Stimulated activated CD4-positive, alpha-beta T cell treated with anti-CD3 and anti-CD28 coated beads, Interleukin-15, amount 100 ng/mL, for 1 hour (primary cell): ENCODE measurements at regions not wholly inside any gene's neighbourhood (a gene's known extent, or its start where the extent isn't known, plus 50 kb on each side); places are given as distances from the start of the nearest gene placed in this dataset.
"Not testable (repeated sequence)": the region's sequence is repeated elsewhere in the genome, so short reads cannot be mapped to it uniquely, and the experiment has no call there.

Experiments
- DNase-seq, 2 donors: peaks; one replicate each; pipeline ENCODE4 v3.0.0-alpha.2; 2020; ENCODE audit warnings: low read depth in 1 of 2, low spot score in 1 of 2

DNA sequence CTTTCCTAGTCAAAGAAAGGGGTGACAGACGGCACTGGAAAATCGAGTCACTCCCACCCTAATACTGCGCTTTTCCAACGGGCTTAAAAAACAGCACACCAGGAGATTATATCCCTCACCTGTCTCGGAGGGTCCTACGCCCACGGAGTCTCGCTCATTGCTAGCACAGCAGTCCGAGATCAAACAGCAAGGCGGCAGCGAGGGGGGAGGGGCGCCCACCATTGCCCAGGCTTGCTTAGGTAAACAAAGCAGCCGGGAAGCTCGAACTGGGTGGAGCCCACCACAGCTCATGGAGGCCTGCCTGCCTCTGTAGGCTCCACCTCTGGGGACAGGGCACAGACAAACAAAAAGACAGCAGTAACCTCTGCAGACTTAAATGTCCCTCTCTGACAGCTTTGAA is 280.7 kb downstream of the TFAP2A start:
- DNase-seq, result not testable (repeated sequence)

DNA sequence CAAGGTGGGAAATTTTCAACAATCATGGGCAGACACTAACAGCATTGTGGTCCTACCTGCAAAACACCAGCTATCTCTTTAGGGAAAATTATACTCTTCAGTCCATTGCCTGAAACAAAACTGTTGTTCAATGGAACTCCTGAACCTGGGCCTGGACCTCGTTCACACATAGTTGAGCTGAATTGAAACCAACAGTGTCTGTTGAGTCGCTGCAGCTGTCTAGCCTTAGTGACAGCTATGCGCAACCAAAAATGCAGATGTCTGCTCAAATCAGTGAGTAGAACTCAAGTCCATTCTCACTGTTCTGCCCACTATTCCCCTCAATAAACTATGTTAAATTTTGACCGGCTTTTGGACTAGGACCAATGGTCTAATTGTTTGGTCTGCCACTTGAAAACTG is 286.2 kb downstream of the TFAP2A start:
- no peak for DNase-seq

DNA sequence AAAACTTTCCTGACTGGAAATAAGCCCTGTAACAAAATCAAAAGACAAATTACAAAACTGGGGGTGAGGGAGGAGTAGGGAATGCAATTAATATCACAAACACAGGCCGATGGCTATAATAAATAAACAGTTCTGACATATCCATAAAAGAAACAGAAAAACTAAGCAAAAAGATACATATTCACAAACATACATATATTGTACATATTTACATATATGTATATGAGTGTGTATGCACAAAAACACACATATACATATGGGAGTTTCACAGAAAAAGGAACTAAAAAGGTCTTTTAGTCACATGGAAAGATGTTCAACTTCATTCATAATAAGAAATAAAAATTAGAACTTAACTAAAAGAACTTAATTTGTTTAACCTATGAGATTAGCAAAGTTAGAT is 292.7 kb downstream of the TFAP2A start:
- DNase-seq, result no peak

DNA sequence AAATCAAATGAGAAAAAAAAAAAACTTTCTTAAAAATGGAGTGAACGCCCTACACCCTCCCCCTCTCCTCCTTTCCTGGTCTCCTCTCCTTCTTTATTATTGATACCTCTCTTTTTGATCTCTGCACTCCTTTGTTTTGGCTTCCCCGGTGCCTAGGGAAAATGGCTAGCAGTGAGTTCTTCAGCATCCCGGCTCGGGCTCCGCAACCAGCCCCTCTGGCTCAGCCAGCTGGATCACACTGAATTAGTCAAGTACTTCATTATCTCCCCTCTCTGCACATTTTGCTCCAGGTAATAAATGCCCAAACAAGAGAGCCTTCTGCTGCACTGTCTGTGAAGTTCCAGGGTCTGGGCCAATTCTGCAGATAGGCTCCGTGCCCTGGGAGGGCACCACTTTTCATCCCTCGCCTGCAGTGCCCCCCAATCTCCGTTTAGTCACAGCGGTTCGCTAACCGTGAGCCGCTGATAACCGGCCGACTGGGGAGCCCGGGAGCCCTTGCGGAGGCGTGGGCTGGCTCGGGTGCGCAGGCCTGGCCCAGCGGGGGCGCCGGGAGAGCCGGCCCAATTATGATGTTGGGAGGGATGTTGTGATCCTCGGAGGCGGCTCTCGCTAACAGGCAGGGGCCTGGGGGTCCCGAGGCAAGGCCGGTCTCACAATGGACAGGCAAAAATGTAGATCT is 301.9 kb downstream of the TFAP2A start:
- no peak for DNase-seq

DNA sequence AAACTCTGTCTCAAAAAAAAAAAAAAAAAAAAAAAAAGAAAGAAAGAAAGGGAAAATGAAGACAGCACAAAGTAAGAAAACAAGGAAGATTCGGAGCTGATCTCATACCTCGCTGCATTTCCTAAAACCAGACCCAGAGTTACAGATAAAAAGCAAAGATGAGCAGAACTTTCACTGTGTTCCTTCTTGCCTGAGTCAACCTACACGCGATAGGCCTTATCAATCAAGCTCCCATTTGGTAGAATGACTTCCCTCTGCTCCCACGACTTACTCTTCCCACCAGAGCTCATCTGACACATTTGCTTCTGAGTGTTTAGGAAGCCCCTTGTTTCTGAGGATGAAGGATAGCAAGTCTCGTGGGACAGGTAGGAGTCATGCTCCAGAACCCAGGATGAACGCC is 302.9 kb downstream of the TFAP2A start:
- DNase-seq, result no peak

DNA sequence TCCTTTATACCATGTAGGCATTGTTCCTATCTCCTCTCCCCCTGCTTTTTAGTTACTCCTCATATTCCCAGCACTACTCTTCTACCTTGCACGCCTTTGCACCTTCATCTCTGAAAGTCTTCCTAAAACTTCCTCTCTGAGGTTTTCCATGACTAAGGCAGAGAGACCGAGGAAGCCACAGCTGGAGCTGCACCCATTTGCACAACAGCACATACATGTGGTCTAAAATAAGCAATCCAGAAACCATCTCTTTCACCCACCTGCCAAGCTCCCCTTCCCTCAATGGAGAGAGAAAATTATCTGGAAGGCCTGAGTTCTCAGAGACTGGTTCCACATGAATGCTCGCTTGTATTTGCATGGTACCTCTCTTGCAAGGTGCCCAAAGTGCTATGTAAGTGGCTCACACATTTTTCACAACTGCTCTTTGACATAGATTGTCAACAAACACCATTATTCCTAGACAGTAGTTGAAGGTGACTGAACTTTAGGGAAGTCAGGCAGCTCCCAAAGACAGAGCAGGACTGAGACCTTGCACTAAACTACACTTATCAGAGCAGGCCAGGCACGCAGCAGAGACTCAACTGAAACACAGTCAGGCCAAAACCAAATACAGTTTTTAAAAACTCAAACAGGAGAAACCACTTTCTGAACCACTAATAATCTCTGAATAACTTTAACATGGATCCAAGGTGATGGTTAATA is 313.2 kb downstream of the TFAP2A start:
- DNase-seq, result no peak

DNA sequence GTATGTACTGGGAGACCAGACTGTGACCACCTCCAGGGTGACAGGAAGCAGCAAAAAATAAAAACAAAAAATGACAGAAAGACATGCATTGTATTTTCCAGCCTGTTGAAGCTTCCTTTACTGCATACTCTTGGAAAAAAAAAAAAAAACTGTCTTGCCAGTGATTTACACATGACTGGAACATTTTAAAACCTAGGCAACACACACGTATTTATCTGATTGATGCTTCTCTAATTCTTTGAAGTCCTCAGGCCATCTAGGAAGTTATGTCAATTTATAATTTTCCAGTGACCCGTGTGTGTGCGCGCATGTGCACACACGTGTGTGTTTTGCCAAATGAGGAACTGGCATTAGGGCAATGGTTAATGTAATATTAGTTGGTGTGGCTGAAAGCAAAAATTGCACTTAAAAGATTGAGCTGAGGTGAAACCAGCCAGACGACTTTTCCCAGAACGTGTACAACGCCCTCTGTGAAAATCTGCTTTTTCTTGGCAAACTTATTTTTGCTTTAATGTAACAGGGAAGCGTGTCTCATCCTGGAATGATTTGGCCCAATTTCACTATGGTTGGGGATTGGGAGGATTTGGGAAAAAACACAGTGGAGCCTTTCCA is 315.2 kb downstream of the TFAP2A start:
- no peak for DNase-seq

DNA sequence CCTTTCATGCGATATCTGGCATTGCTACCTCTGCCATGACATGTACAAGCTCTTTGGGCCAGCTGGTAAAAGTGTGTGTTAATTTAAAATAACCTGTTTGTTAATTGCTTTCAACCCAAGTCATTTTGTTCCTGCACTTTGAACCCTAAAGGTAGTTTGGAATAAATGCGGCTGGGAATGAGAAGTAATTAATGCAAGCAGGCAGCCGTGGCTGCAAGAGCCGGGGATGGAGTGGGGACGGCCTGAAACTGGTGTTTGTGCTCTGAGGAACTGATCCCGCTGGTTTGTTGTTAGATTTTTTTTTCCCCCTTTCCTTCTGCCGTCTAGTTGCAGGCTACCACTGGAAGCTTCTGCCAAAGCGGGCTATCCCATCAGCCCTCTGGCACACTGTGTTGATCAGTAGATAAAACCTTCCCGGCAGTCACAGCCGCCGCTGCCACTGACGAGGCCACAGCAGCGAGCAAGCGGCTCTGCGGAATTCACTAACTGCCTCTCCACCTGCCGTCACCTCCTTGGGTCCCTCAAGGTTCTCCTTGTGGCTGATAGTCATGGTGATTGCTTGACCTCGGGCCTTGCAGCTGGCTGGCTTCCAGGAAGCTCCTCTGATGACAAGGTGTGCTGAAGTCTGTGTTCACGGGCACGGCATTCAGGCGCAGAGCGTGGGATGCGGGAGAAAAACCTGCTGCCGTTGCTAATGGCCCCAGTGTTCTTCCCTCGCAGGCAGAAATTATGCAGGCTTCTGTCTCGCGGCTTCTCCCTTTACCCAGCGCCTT is 315.9 kb downstream of the TFAP2A start:
- DNase-seq, result no peak

DNA sequence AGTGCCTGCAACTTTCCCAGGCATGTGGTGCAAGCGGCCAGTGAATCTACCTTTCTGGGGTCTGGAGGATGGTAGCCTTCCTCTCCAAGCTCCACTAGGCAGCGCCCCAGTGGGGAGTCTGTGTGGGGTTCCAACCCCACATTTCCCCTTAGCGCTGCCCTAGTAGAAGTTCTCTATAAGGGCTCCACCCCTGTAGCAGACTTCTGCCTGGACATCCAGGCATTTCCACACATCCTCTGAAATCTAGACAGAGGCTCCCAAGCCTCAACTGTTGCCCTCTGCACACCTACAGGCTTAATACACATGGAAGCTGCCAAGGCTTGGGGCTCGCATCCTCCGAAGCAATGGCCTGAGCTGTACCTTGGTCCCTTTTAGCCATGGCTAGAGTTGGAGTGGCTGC is 321.6 kb downstream of the TFAP2A start:
- DNase-seq, result no peak

DNA sequence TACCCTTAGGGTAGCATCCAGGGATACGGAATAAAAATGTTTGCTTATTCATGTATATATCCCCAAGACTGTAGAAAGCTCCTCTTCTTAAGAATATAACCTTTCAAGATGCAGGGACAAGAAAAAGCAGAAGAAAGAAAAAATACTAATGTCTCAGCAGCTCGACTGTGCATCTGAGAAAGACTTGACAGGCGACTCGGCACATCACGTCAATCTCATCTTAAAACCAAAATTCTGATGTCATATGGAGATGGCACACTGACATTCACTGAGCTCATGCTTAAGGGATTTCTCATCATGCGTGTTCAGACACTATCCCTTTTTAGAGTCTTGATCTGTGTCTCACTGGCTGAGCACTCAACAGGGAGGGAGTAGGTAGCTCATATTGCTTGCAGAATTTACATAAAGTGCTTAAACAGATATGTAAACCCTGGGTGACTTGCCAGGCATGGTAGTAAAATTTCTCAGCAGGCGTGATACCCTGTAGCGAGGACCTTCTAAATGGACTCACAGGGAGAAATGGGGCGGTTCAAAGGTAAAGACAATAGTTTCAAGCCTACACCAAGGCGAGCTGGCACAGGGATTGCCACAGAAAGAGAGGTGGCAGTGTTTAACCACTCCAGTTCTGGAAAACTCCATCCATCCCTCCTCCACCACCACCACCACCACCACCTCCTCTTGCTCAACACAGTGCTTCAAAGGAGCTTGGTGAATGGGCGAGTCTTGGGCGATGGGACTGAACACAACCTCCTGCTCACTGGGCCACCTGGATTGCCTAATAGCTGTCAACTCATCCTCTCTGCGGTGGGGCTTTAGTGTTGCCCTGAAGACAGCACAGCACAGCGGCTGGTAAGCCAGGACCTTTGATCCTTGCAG is 330.5 kb downstream of the TFAP2A start:
- no peak for DNase-seq

DNA sequence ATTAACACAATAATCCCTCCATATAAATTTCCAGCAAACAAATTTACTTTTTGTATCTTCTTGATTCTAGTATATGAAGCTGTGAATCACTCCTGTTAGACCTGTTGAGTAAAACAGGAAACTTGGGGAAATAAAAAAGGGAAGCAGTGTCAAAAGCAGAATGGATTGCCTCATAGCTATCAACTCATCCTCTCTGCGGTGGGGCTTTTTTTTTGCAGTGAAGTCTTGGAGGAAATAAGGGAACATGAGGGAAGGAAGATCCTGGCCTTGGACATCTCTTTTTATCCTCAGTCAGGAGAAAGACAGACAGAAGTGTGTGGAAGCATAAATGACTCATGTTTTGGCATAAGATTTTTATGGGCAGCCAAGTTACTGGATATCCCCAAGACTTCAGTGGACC is 332.5 kb downstream of the TFAP2A start:
- DNase-seq, result no peak

DNA sequence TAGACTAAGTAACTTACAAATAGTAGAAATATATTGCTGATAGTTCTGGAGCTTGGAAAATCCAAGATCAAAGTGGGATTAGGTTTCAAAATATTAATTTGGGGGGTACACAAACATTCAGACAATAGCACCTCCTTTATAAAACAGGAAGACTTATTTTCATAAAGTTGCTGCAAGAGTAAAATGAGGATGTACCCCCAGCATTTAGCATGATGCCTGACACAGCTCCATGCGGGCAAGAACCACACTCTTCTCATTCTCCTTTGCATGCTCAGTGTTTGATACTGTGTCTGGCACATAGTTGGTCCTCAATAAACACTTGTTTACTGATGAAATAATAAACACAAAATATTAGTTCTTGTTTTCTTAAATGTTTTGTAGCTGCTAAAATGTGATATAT is 332.9 kb downstream of the TFAP2A start:
- DNase-seq, result no peak

DNA sequence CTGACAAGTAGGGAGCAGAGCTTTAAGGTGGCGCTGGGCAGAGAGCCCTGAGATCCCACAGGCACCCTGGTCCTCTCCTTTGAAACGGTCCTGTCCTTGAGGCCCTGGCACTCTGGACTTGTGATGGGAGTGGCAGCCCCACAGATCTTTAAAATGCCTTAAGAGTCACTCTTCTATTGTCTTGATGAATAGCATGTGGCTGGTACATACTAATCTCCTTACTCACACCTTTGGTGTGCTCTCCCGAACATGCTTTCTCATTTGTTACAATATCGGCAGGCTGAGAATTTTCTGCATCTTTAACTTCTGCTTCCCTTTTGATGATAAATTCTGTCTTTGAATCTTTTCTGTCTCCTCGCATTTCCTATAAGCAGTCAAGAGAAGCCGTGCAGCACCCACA is 333.8 kb downstream of the TFAP2A start:
- DNase-seq, result no peak

DNA sequence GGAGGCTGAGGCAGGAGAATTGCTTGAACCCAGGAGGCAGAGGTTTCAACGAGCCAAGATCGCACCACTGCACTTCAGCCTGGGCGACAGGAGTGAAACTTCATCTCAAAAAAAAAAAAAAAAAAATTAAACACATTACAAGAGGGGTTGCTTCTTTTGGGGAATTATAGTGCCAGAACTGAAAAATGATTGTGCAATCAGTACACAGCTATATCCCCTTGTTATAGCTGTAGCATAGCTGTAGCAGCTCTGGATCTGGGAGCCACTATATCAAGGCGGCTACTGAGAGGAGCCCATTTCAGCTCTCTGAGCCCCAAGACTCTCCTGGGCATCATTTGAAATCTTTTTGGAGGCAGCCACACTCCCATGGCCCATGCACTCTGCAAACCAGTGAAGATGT is 334.3 kb downstream of the TFAP2A start:
- DNase-seq, result no peak

DNA sequence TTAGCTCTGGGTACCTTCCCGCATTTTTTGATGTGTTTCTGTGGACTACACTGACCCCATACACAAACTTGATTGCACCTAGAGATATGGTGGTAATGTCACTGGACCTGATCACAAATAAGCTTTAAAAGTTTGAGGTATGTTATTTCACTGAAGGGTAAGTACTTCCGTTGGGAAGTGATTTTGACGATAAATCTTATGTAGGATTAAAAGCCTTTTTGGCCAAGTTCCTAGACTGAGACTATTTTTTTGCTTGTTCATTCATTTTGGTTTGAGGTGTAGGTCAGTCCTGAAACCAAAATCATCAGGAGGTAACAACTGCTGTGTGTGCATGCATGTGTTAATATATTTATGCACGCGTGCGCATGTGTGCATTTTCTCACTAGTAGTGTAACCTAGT is 336.3 kb downstream of the TFAP2A start:
- DNase-seq, result no peak

DNA sequence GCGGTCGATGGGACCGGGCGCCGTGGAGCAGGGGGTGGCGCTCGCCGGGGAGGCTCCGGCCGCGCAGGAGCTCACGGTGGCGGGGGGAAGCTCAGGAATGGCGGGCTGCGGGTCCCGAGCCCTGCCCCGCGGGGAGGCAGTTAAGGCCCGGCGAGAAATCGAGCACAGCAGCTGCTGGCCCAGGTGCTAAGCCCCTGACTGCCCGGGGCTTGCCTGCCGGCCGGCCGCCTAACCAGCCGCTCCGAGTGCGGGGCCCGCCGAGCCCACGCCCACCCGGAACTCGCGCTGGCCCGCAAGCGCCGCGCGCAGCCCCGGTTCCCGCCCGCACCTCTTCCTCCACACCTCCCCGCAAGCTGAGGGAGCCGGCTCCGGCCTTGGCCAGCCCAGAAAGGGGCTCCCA is 340.1 kb downstream of the TFAP2A start:
- DNase-seq, result not testable (repeated sequence)

DNA sequence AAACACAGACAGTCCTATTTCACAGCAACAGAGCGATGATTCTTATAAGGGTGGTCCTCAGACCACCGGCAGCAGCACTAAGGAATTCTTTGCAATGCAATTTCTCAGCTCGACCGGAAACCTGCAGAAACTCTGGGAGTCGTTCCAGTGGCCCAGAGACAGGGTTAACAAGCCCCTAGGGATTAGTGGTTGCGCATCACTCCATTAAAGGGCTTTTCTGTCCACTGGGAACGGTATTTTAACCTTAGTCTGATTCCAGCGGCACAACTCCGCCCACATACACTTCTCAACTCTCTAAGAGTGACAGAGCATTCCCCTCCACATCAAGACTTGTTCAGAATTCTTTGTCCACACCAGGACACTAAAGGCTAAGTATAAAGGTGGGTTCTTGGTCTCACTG is 341.5 kb downstream of the TFAP2A start:
- DNase-seq, result no peak

DNA sequence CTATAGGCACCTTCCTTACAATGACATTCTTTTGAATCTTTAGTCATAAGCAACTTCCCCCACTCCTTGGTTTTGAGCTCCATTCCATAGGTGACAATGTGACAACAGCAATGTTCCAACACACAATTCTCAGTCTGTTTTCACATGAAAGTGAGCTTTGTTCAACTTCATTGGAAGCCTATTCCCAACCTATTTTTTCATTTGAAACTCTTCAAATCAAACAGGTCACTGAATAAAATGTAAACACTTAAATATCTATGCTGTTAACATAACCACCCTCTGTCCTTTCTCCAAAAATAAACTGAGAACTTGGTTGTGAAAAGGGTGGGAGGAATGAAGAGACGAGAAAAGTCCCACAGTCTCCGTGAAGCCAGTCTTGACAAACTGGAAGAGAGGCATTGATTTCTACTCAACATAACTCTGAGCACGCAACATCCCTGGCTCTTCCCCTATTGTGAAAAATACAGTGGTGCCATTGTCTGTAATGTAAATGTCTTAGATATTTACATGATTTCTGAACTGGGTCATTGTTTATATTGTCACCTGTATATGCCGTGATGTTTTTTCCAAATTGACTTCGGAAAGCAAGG is 343.1 kb downstream of the TFAP2A start:
- DNase-seq, result no peak

DNA sequence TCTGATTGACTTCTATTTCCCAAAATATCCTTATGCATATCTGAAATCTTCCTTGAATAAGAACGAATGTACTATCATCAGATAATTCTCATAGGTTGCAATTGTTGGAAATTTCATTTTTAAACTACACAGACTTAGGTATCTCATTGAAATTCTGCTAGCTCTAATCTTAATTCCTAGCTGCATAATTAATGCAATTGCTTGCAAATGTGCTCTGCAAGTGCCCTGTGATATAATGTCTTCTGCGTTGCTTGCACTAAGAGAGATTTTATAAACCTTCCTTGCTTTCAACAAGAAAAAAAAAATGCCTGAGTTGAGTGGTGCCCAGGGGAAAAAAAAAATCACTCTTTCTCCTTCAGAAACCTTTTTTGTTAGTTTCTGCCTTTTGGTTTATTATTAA is 354.9 kb downstream of the TFAP2A start:
- DNase-seq, result no peak

DNA sequence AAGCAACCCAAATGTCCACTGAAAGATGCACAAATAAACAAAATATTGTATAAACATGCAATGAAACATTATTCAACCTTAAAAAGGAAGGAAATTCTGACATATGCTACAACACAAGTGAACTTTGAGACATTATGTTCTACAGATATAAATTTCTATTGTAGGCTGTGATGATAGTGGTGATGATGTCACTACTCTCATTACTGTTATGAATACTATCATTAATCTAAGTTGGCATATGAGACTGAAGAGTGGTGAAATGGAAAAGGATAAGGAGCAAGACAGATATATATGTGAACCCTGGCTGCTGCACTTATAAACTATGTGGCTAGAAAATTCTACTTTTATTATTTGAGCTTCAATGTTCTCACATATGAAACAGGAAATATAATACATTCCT is 360.2 kb downstream of the TFAP2A start:
- no peak for DNase-seq

DNA sequence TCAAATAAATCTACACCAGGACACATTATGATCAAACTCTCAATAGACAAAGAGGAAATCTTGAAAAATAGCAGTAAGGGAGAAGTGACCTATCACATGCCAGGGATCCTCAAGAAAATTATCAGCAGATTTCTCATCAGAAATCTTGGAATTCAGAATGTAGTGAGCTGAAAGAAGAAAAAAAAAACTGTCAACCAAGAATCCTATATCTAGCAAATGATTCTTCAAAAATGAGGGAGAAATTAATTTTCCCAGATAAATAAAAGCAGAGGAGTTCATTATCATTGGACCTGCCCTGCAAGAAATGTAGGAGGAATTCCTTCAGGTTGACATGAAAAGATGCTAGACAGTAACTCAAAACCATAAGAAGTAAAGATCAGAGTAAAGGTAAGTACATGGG is 363.6 kb downstream of the TFAP2A start:
- no peak for DNase-seq
